ENCODE measurements at regions not wholly inside any gene's neighbourhood (a gene's known extent, or its start where the extent isn't known, plus 50 kb on each side); places are given as distances from the start of the nearest gene placed in this dataset.

DNA sequence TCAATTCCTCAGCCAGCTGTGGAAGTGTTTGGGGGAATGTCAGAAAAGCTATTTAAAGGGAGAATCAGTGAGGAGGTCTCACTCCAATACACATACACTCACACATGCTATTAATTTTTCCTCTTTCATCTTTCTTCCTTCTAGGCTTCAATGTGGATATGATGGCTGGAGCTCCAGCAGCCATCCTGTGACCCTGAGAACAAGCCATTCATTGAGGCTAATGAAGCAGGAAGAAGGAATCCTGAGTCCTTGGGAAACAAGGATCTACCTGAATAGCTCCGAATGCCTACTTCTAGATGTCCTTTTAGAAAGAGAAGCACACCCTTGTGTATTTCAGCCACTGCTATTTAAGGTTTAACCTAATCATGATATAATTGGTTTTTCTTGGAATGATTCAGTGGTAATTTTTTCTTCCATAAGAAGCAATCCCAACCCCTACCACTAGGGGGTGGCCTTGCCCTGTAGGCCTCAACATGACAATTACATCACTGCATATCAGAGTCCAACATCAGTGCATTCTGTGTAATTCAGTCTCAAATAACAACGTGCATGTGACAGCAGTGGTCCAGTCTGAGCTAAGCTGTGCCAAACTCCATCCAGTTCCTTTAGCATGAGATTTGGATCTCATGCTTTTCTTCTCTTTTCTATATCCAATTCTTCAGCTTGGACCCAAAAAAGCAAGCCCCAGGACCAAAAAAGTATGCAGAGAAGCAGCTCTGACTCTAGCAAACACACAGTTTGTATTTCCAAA, 85.3 kb upstream of the ANKRD1 start:
- DNase-seq (peak; percentile 69), ATAC-seq (peak; percentile 53)
- no peak overlapping the region for H3K4me3 ChIP-seq (ENCODE audit: low read length)
- no peaks in the 10 kb centered on the region for H4K20me1 ChIP-seq (ENCODE audit: low read length)
- intact Hi-C loops (cut with micrococcal nuclease): loop anchor here (1.0 to 2.0 kb wide), 2 partner anchors 83 to 245 kb away; no protein-coding TSS in a partner anchor
- no peak overlapping the region for H3K9ac ChIP-seq (ENCODE audit: low read length)
- H3F3A ChIP-seq (ENCODE audit: low read length, unreplicated experiment): no peaks in the 10 kb centered on the region
- no peaks in the 10 kb centered on the region for H3K79me2 ChIP-seq (ENCODE audit: low read length)
- no peak overlapping the region for H3K27ac ChIP-seq (ENCODE audit: low read length)
- BruUV-seq (replicated peaks): no TSS peak
- H3K27me3 ChIP-seq (ENCODE audit: low read length): no peaks in the 10 kb centered on the region
- H3K9me3 ChIP-seq (ENCODE audit: low read length): no peaks in the 10 kb centered on the region
- TF ChIP-seq, protein P1, sequence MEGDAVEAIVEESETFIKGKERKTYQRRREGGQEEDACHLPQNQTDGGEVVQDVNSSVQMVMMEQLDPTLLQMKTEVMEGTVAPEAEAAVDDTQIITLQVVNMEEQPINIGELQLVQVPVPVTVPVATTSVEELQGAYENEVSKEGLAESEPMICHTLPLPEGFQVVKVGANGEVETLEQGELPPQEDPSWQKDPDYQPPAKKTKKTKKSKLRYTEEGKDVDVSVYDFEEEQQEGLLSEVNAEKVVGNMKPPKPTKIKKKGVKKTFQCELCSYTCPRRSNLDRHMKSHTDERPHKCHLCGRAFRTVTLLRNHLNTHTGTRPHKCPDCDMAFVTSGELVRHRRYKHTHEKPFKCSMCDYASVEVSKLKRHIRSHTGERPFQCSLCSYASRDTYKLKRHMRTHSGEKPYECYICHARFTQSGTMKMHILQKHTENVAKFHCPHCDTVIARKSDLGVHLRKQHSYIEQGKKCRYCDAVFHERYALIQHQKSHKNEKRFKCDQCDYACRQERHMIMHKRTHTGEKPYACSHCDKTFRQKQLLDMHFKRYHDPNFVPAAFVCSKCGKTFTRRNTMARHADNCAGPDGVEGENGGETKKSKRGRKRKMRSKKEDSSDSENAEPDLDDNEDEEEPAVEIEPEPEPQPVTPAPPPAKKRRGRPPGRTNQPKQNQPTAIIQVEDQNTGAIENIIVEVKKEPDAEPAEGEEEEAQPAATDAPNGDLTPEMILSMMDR (conservative IDR thresholded peaks at IDR 0.05; ENCODE audit: low read depth, low read length): peak; percentile 89
- TF ChIP-seq EZH2 (IDR thresholded peaks at IDR 0.05; ENCODE audit: low read length, unreplicated experiment): no peak
- ChIA-PET POLR2A (ENCODE audit: unreplicated experiment) (no interaction called here), CTCF (no interaction called here)
- H3K4me1 ChIP-seq (ENCODE audit: insufficient read depth, low read length): peaks cover 16% of the 10 kb centered on the region
- H3K36me3 ChIP-seq (ENCODE audit: low read depth, low read length): no peaks in the 10 kb centered on the region
- H2AFZ ChIP-seq (ENCODE audit: low read length): no peak overlapping the region
- no peaks in the 10 kb centered on the region for H3K9me2 ChIP-seq (replicated peaks; ENCODE audit: low read length)
- H3K4me2 ChIP-seq (ENCODE audit: low read length): no peak overlapping the region

DNA sequence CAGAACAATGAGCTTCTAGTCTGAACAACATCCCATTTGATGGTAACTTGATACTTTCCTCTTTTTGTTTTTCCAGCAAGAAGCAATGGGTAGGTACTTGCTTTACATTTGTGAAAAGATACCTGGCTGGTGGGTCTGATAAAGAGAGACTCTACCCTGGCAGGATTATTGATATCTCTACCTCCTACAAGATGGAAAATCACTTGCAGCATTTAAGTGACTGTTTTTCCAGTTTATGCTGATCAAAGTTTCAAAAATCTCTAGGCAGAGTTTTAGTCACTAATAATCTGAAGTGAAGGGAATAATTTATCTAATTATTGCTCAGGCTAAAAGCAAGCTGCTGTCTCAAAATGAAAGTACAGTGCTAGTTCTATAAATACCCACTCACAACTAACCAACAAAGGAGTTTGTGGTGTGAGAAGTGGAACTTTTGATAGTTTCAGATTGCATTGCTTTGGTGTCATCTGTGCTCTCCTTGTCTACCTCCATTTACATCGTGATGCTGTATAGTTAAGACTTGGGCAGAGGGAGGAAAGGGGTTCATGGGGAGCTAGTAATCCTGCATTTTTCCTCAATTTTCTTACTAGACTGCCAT, 86.0 kb upstream of the ANKRD1 start:
- no peak for ATAC-seq

More for the DNA sequence above, 86.0 kb upstream of the ANKRD1 start:
- no peaks in the 10 kb centered on the region for H3K9me2 ChIP-seq (replicated peaks; ENCODE audit: low read length)
- H3F3A ChIP-seq (ENCODE audit: low read length, unreplicated experiment): no peaks in the 10 kb centered on the region
- peaks cover 20% of the 10 kb centered on the region for H3K4me1 ChIP-seq (ENCODE audit: insufficient read depth, low read length)
- TF ChIP-seq, protein P1 (conservative IDR thresholded peaks at IDR 0.05; ENCODE audit: low read depth, low read length): no peak
- TF ChIP-seq EZH2 (IDR thresholded peaks at IDR 0.05; ENCODE audit: low read length, unreplicated experiment) (no peak), EZH2phosphoT487 (IDR thresholded peaks at IDR 0.05; ENCODE audit: borderline replicate concordance, low read length) (no peak)
- intact Hi-C loops (cut with micrococcal nuclease): loop anchor here (1.0 to 2.0 kb wide), 2 partner anchors 82 to 244 kb away; no protein-coding TSS in a partner anchor
- H3K27me3 ChIP-seq (ENCODE audit: low read length): no peaks in the 10 kb centered on the region
- no peak overlapping the region for H3K27ac ChIP-seq (ENCODE audit: low read length)
- POLR2A ChIA-PET (ENCODE audit: unreplicated experiment): no interaction called here
- no peak overlapping the region for H3K4me2 ChIP-seq (ENCODE audit: low read length)
- no peak overlapping the region for H3K9ac ChIP-seq (ENCODE audit: low read length)
- BruUV-seq (replicated peaks): no TSS peak
- no peaks in the 10 kb centered on the region for H3K9me3 ChIP-seq (ENCODE audit: low read length)
- no peak overlapping the region for H3K4me3 ChIP-seq (ENCODE audit: low read length)
- H3K79me2 ChIP-seq (ENCODE audit: low read length): no peaks in the 10 kb centered on the region
- H3K36me3 ChIP-seq (ENCODE audit: low read depth, low read length): no peaks in the 10 kb centered on the region
- CTCF ChIA-PET: no interaction called here
- H2AFZ ChIP-seq (ENCODE audit: low read length): no peak overlapping the region
- no peaks in the 10 kb centered on the region for H4K20me1 ChIP-seq (ENCODE audit: low read length)
- no peak for DNase-seq

All from PC-3 (cell line).